DMS153 treated with DMSO at 0.1 percent for 48 hours (cell line): ENCODE measurements at regions not wholly inside any gene's neighbourhood (a gene's known extent, or its start where the extent isn't known, plus 50 kb on each side); places are given as distances from the start of the nearest gene placed in this dataset.
"Not testable (repeated sequence)": the region's sequence is repeated elsewhere in the genome, so short reads cannot be mapped to it uniquely, and the experiment has no call there.

Source experiments
- DNase-seq: peaks from one replicate; lab custom pipeline; 2025; ENCODE audit not compliant: unreplicated experiment; lab: John Stamatoyannopoulos, UW

DNA sequence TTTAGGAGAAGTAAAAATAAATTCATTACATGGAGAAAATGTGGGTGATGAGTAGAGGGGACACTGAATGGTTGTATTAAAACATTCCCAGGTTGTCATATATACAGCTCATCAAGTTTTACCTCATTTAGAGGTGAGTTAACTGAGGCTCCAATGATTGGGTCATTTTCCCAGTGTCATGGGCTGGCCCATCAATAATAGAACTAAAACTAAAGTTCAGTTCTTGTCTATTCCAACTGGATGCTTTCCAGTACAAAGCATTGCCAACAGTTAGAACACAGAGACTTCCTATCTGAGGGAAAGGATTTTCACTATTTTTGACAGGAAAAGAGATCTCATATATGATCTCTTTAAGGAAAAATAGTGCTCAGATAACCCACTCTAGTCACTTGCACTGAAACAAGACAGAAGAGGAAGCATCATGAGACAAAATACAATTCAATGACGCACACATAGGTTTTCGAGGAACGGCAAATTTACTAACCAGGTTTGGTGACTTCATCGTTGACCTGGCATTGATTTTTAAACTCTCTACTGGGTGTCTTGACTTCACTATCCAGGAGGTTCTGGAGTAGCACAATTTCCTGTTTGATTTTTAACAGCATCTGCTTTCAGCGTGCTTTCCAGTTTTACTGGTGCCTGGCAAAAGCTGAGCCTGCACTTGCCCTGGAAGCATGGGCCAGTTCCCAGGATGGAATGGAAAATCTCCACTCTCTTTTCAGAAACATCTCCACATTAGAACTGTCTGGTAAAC, 195.5 kb upstream of the FBXL4 start:
- DNase-seq, result no peak

- DNase-seq, result not testable (repeated sequence)
Observed at GRCh38 chr6:99141906-99142305, 194.2 kb upstream of the FBXL4 start.

DNA sequence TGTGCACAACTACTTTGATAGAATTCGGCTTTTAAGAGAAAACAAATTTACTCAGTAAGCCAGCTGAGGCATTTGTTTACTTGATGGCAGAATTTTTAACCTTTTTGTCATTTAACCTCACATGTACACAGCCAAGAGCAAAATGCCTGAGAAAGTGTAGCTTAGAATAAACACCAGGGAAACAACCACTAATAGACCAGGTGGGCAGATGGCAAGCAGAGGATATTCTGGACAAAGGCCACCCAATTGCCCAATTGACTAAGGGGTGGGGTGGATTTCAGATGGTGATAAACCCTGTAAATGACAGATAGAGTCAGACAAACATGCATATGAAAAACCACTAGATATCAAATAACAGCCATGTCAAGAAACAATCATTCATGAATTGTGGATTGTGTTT, 190.7 kb upstream of the FBXL4 start:
- DNase-seq, result peak; percentile 8

GRCh38 chr6:99137314-99137713, 189.6 kb upstream of the FBXL4 start:
- DNase-seq, result no peak

DNA sequence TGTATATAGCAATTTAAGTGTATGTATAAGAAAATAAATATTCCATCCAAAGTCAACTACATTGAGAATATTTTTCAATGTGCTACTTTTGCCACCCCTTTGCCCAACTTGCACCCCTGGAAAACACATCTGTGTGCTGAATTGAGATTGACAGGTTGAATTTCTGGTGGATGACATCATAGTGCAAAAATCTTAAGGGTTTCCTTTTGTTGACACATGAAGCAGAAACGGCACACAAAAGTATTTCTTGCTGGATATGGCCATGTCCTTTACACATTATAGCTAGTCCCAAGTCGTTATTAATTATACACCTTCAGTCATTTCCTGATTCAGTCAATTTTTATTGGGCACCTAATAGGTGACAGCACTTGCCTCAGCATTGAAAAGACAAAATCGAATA, 188.7 kb upstream of the FBXL4 start:
- DNase-seq, result no peak

DNA sequence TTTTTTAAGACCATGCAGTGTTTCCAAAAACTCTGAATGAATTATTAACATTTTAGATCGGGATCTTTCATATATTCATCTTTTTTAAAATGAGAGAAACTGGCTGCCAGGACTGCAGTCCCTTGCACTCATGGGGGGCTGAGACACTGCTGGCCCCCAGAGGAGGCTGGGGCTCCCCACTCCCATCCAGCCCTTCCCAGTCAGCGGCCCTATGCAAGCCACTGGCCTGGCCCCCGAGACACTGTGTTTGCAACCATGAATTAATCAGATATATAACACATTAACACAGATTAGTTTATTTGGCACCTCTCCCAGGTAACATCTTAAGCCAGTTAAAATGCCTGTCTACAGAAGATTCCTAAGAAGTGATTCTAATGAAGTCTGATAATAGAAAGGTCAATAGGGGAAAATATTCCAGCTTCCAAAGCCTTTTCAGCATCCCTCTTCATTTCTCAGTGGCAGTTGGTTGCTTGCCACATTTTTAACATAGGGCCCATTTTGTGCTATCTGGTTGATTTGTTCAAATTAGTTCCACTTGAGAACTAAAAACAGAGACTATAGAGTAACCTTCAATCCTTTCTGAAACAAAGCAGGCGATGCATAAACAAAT, 184.4 kb upstream of the FBXL4 start:
- DNase-seq, result no peak

DNA sequence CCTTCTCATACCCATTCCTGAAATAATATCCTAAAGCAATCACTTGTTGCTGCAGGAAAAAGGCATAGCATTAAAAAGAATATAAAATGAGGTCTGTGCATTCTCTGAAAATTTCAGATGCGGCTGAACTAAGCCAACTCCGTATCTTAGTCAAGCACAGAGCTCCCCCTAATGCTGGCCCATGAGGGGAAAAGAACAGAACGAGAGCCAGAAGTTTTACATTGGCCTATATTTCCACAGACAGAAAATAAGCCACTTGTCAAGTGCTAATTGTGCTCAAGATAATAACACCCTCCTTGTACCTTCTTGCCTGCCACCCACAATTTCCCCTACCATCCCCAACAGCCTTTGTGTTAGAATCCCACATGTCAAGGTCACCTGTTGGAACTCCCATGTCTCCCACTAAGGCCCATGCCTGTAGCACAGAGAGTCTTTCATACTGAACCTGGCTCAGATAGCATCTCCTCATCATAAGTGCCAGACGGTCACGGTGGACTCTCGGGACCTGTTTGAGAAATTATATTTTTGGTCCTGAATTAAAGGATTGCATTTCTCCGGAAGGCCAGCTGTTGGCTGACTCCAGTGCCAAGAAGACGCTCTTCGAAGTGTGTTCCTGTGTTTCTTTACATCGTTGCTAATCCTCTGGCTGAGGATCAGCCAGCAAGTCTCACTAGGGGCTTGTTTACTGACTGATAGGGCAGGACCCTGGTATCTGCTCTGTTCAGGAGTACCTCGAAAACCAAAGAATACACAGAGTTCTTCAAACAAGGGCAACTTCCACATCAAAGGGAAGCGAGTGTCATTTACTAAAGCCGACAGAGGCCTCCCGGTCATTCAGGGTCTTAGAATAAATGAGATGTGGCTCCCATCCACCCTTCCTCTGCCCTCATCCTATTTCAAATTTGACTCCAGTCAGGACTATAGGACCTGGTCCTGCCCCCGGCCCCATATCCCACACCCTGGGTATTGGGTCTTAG, 183.4 kb upstream of the FBXL4 start:
- DNase-seq, result no peak

- no peak for DNase-seq
Observed at GRCh38 chr6:99129835-99130234, 182.1 kb upstream of the FBXL4 start.

DNA sequence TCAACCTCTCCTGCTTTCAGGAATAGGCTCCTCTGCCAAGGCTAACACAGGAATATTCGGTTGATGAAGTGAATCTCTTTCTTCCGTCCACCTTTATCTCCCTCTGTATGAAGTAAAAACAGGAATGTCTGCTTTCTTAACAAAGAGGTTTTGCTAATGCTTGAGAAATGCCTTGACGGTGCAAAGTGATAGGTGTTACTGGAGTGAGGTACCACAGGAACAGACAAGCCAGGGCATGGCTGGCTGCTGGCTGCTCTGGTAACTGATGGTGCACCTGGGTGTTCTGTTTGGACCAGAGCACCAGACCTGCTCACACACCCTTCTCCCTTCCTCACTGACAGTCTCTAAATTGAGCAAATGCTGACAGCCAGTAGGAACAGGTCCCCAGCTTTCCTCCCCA, 174.0 kb upstream of the FBXL4 start:
- no peak for DNase-seq

- DNase-seq, result no peak
Observed at GRCh38 chr6:99120641-99121040, 172.9 kb upstream of the FBXL4 start.

DNA sequence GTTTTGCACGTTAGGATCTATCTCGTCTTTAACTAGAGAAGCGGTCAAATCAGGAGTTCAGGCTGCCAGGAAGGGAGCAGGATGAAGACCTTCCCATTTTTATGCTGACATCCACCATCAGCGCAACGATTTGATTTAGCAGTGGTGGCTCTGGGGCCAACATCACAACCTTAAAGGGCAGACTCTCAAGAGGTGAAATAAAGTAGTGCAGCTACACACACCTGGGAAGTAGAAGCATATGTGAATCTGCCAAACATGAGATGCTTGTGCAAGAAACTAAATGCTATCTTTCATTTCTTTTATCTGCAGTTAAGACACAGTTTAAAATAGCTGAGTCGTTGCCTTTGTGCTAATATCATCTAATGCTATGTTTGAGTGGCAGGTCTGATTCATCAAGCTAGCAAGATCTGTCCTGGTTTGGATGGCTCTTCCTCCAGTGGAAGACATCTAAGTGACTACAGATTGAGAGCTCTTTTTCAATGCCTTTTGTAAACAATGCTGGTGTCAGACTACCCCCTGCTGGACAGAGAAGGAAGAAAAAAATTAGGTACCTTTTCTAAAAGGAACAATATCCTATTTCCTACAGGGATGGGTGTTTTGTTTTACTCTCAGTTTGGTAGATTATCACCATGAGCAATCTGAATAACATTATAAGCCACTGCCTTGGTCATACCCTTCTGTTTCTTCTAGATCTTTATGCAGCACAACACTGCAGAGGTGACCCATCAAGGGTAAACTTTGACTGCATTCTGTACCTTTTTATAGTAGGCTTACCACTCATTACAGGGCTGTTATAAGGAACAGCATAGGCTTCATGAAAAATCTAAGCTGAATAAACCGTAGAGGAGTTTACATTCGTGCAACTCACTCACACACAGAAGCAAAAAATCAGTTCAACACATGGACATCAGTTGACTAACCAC, 171.6 kb upstream of the FBXL4 start:
- DNase-seq, result peak; percentile 74

GRCh38 chr6:99114769-99115406, 167.1 kb upstream of the FBXL4 start:
- DNase-seq, result no peak

GRCh38 chr6:99111590-99111989, 163.8 kb upstream of the FBXL4 start:
- DNase-seq, result no peak

- DNase-seq, result no peak
Observed at GRCh38 chr6:99110029-99110428, 162.3 kb upstream of the FBXL4 start.

GRCh38 chr6:99104218-99104617, 156.5 kb upstream of the FBXL4 start:
- no peak for DNase-seq

- DNase-seq, result no peak
Observed at GRCh38 chr6:99099243-99099642, 151.5 kb upstream of the FBXL4 start.

DNA sequence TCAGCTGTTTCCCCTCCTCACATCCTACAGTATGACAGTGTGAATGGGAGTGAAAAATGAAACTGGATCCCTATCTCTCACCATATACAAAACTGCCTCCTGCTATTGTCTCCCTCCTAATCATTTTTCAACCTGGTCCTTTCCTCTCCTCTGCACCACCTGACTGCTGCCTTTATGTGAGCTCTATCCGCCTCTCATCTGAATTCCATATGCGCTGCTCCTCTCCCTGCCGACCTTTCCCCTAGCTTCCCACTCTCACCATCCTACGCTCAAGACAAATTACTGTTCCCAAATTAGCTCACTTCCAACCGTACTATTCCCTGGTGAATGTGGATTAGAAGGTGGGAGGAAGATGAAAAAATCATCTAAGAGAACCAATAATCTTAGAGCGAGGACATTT, 148.4 kb upstream of the FBXL4 start:
- DNase-seq, result no peak

DNA sequence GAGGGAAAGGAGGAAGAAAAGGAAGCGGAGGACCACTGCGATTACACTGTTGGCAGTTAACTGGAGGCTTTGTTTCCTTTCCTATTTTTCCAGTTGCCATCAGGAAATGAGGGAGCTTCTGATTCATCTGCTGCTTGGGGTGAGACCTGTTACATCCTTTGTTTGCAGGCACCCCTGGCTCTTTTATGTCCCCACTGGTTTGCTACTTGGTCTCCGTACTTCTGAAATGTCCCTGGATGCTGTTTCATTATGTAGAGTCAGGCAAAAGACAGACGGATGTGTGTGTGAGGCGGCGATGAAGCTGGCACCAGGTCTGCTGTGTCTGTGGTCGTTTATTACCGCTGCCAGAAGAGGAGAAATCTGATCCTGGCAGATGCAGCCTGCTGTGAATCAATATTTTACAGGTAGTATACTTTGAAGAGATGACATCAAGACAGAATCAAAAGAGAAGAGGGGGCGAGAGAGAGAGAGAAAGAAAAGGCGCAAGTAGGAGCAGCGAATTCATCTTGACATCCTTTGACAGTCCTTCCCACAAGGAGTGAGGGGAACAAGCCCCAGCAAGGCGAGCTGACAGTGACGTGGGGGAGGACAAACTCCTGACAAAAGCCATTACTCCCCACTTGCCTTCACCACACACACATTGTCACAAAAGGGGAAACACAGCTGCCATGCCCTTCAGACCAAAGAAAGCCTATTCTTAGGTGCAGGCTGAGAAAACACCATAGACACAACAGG, 145.9 kb upstream of the FBXL4 start:
- DNase-seq, result peak; percentile 42

DNA sequence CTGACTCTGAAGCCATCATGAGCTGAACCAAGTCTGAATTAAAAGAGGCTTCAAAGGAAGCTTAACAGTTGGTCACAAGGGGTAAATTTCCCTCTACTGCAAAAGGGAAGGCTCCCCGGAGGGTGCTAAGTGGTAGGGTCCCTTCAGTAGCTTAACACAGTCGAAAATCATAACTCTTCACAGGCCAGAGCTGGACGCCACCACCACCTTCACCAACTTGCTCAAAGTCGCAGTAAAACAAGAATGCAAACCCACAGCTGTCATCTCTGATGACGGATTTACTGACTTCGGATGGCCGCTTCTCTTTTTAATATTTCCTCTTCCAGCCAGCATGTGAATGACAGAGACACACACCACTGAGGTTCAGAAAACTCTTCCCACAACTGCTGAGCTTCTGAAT, 144.7 kb upstream of the FBXL4 start:
- DNase-seq, result no peak

- DNase-seq, result no peak
Observed at GRCh38 chr6:99091985-99092384, 144.2 kb upstream of the FBXL4 start.
